ENCODE measurements at regions not wholly inside any gene's neighbourhood (a gene's known extent, or its start where the extent isn't known, plus 50 kb on each side); places are given as distances from the start of the nearest gene placed in this dataset.
"Not testable (repeated sequence)": the region's sequence is repeated elsewhere in the genome, so short reads cannot be mapped to it uniquely, and the experiment has no call there.

DNA sequence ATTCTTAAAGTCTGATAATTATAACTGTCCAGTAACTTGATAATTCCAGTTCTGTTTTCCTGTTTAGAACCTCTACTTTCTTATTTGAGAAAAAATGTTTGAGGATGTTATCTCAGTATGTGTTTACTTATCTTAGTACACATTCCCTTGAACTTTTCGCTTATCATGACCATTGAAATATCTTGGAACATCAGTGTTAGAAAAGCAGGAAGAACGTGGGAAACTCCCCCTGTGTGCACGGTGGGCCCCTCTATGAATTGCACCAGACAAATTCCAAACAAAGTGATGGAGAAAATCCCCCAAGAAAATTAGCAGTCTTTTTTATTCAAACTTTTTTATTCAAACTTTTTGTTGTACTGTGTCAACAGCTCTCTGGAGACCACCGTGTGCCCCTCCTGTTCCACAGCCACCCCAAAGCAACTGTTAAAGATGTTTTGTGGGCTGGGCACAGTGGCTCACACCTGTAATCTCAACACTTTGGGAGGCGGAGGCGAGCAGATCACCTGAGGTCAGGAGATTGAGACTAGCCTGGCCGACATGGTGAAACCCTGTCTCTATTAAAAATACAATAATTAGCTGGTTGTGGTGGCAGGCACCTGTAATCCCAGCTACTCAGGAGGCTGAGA lies 78.3 kb upstream of the PEG3 start:
- Histone ChIP-seq H3K4me3 (no peak overlapping the region), H3K27ac (no peak overlapping the region), H3K27me3 (no peaks in the 10 kb centered on the region), H3K4me1 (no peaks in the 10 kb centered on the region), H3K36me3 (replicated peaks in 1 of 2; ENCODE audit: insufficient read depth in 1 of 2, low read depth in 2 of 2) (no peaks in the 10 kb centered on the region), H3K9me3 (peaks cover 0 to 5% (median 0%) of the 10 kb centered on the region in 3 donors)
- ATAC-seq (no peak), DNase-seq (no peak)
- 27% methylated on average over 7 of the region's 7 CpGs for WGBS, 2 donors
- TF ChIP-seq CTCF (IDR thresholded peaks at IDR 0.05), result no peak
- no peak for TF ChIP-seq POLR2A (IDR thresholded peaks at IDR 0.05)
- intact Hi-C loops (cut with DNase I), result no loop called here

GRCh38 chr19:56919308-56919995 lies 78.9 kb upstream of the PEG3 start:
- H3K9me3 ChIP-seq, result peaks cover 0 to 5% (median 0%) of the 10 kb centered on the region in 3 donors
- WGBS, 2 donors, result 54 to 62% methylated on average over 16 to 17 of the region's 17 CpGs
- no peaks in the 10 kb centered on the region for H3K36me3 ChIP-seq (replicated peaks in 1 of 2; ENCODE audit: insufficient read depth in 1 of 2, low read depth in 2 of 2)
- H3K27ac ChIP-seq, result no peak overlapping the region
- no peak for ATAC-seq
- no peak for DNase-seq
- H3K4me1 ChIP-seq, result no peaks in the 10 kb centered on the region
- TF ChIP-seq POLR2A (IDR thresholded peaks at IDR 0.05) (no peak), CTCF (IDR thresholded peaks at IDR 0.05) (no peak)
- intact Hi-C loops (cut with DNase I), result no loop called here
- H3K27me3 ChIP-seq, result no peaks in the 10 kb centered on the region
- H3K4me3 ChIP-seq, result no peak overlapping the region

DNA sequence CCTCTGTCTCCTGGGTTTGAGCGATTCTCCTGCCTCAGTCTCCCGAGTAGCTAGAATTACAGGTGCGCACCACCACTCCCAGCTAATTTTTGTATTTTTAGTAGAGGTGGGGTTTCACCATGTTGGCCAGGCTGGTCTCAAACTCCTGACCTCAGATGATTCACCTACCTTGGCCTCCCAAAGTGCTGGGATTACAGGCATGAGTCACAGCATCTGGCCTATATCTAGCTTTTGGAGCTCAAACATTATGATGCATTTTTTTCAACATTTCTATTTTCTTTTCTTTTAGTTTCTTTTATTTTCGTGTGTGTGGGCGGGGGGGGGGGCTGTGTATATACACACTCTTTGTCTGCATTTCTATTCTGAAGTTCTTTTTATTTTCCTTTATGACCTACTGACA lies 85.6 kb upstream of the PEG3 start:
- WGBS, 2 donors, result 72 to 79% methylated on average over 5 of the region's 5 CpGs
- H3K4me1 ChIP-seq; ATAC-seq; H3K27me3 ChIP-seq; H3K36me3 ChIP-seq (replicated peaks in 1 of 2; ENCODE audit: insufficient read depth in 1 of 2, low read depth in 2 of 2); DNase-seq; H3K9me3 ChIP-seq; intact Hi-C loops (cut with DNase I); H3K4me3 ChIP-seq; H3K27ac ChIP-seq: not testable (repeated sequence)

GRCh38 chr19:56927294-56927693 lies 86.8 kb upstream of the PEG3 start:
- intact Hi-C loops (cut with DNase I), result no loop called here
- Histone ChIP-seq H3K9me3 (peaks cover 0 to 5% (median 0%) of the 10 kb centered on the region in 3 donors), H3K36me3 (replicated peaks in 1 of 2; ENCODE audit: insufficient read depth in 1 of 2, low read depth in 2 of 2) (no peaks in the 10 kb centered on the region), H3K4me3 (no peak overlapping the region), H3K27me3 (no peaks in the 10 kb centered on the region), H3K27ac (no peak overlapping the region), H3K4me1 (no peaks in the 10 kb centered on the region)
- TF ChIP-seq POLR2A (IDR thresholded peaks at IDR 0.05) (no peak), CTCF (IDR thresholded peaks at IDR 0.05) (no peak)
- WGBS, 2 donors, result 50 to 58% methylated on average over 6 of the region's 6 CpGs
- no peak for ATAC-seq
- no peak for DNase-seq

- DNase-seq (no peak), ATAC-seq (no peak)
- no peaks in the 10 kb centered on the region for H3K27me3 ChIP-seq
- WGBS, 2 donors, result 47 to 51% methylated on average over 7 of the region's 7 CpGs
- intact Hi-C loops (cut with DNase I), result no loop called here
- no peaks in the 10 kb centered on the region for H3K4me1 ChIP-seq
- no peaks in the 10 kb centered on the region for H3K36me3 ChIP-seq (replicated peaks in 1 of 2; ENCODE audit: insufficient read depth in 1 of 2, low read depth in 2 of 2)
- H3K27ac ChIP-seq, result no peak overlapping the region
- peaks cover 0 to 5% (median 0%) of the 10 kb centered on the region in 3 donors for H3K9me3 ChIP-seq
- no peak for TF ChIP-seq POLR2A (IDR thresholded peaks at IDR 0.05)
- TF ChIP-seq CTCF (IDR thresholded peaks at IDR 0.05), result no peak
- no peak overlapping the region for H3K4me3 ChIP-seq
Measured at GRCh38 chr19:56927791-56928207, 87.3 kb upstream of the PEG3 start.

Measured in body of pancreas (tissue), 4 donors.